Nephron (organoid): ENCODE measurements at regions not wholly inside any gene's neighbourhood (a gene's known extent, or its start where the extent isn't known, plus 50 kb on each side); places are given as distances from the start of the nearest gene placed in this dataset.

Experiments used
- H3K27ac Mint-ChIP-seq, 3 experiments: 2 replicates each; pipeline ENCODE4 v1.8.0; 2020; ENCODE audit warnings: mixed read lengths in 3 of 3, mild to moderate bottlenecking in 2 of 3, moderate library complexity in 1 of 3
- H3K27me3 Mint-ChIP-seq: 2 replicates; pipeline ENCODE4 v1.8.0; 2021; ENCODE audit warnings: low read depth, mild to moderate bottlenecking, moderate library complexity, mixed read lengths
- H3K36me3 Mint-ChIP-seq: 2 replicates; pipeline ENCODE4 v1.8.0; 2020; ENCODE audit warnings: low read depth, mixed read lengths
- H3K4me1 Mint-ChIP-seq: 2 replicates; pipeline ENCODE4 v1.8.0; 2020; ENCODE audit warnings: mixed read lengths
- H3K4me3 Mint-ChIP-seq, 3 experiments: 2 replicates each; pipeline ENCODE4 v1.8.0; 2020; ENCODE audit warnings: mild to moderate bottlenecking in 3 of 3, mixed read lengths in 3 of 3, moderate library complexity in 2 of 3
- H3K9me3 Mint-ChIP-seq: 2 replicates; pipeline ENCODE4 v1.8.0; 2020; ENCODE audit warnings: mixed read lengths
- CTCF ChIP-seq, 3 experiments: fragments of 200-600 bp; sonication (generic); IDR thresholded peaks; one replicate each; pipeline ENCODE4 v1.5.0; 2021; ENCODE audit warnings: antibody characterized with exemption in 3 of 3; ENCODE audit not compliant: unreplicated experiment in 3 of 3

- TF ChIP-seq CTCF (IDR thresholded peaks at IDR 0.05; ENCODE audit: unreplicated experiment in 3 of 3) = no peak
- Mint-ChIP-seq H3K36me3 (no peaks in the 10 kb centered on the region), H3K27me3 (peaks cover 28% of the 10 kb centered on the region), H3K4me3 (no peak overlapping the region), H3K4me1 (peaks cover 18% of the 10 kb centered on the region), H3K9me3 (no peaks in the 10 kb centered on the region), H3K27ac (peak overlapping the region in 1 of 3 experiments; percentile 61)
Observed at GRCh38 chr1:62953633-62954032, 169.7 kb downstream of the ATG4C start.

GRCh38 chr1:62954758-62955157 lies 170.8 kb downstream of the ATG4C start:
- H3K4me3 Mint-ChIP-seq = no peak overlapping the region
- H3K9me3 Mint-ChIP-seq = no peaks in the 10 kb centered on the region
- peaks cover 26% of the 10 kb centered on the region for H3K27me3 Mint-ChIP-seq

GRCh38 chr1:62955666-62956065 lies 171.7 kb downstream of the ATG4C start:
- Mint-ChIP-seq H3K9me3 (no peaks in the 10 kb centered on the region), H3K4me3 (no peak overlapping the region), H3K36me3 (no peaks in the 10 kb centered on the region), H3K27me3 (peaks cover 24% of the 10 kb centered on the region), H3K4me1 (peaks cover 18% of the 10 kb centered on the region), H3K27ac (no peak overlapping the region)
- TF ChIP-seq CTCF (IDR thresholded peaks at IDR 0.05; ENCODE audit: unreplicated experiment in 3 of 3) = no peak

More at GRCh38 chr1:62954758-62955157, 170.8 kb downstream of the ATG4C start:
- peaks cover 18% of the 10 kb centered on the region for H3K4me1 Mint-ChIP-seq
- H3K36me3 Mint-ChIP-seq = no peaks in the 10 kb centered on the region
- H3K27ac Mint-ChIP-seq = no peak overlapping the region
- no peak for TF ChIP-seq CTCF (IDR thresholded peaks at IDR 0.05; ENCODE audit: unreplicated experiment in 3 of 3)

GRCh38 chr1:62962014-62962812 lies 178.3 kb downstream of the ATG4C start:
- H3K4me1 Mint-ChIP-seq = peaks cover 22% of the 10 kb centered on the region
- peaks cover 8% of the 10 kb centered on the region for H3K27me3 Mint-ChIP-seq
- H3K36me3 Mint-ChIP-seq = no peaks in the 10 kb centered on the region
- TF ChIP-seq CTCF (IDR thresholded peaks at IDR 0.05; ENCODE audit: unreplicated experiment in 3 of 3) = no peak
- H3K4me3 Mint-ChIP-seq = peak overlapping the region in 1 of 3 experiments; percentile 42
- H3K27ac Mint-ChIP-seq = peak overlapping the region in 2 of 3 experiments; percentile 36 to 72
- no peaks in the 10 kb centered on the region for H3K9me3 Mint-ChIP-seq

GRCh38 chr1:62962901-62963776 lies 179.2 kb downstream of the ATG4C start:
- Mint-ChIP-seq H3K27ac (peak overlapping the region; percentile 10 to 77 (median 36)), H3K4me3 (no peak overlapping the region), H3K9me3 (no peaks in the 10 kb centered on the region), H3K36me3 (no peaks in the 10 kb centered on the region), H3K4me1 (peaks cover 22% of the 10 kb centered on the region), H3K27me3 (peaks cover 12% of the 10 kb centered on the region)
- peak; percentile 36 to 61 (median 50) for TF ChIP-seq CTCF (IDR thresholded peaks at IDR 0.05; ENCODE audit: unreplicated experiment in 3 of 3)
